Kidney capillary endothelial cell (primary cell): ENCODE measurements at regions not wholly inside any gene's neighbourhood (a gene's known extent, or its start where the extent isn't known, plus 50 kb on each side); places are given as distances from the start of the nearest gene placed in this dataset.
"Not testable (repeated sequence)": the region's sequence is repeated elsewhere in the genome, so short reads cannot be mapped to it uniquely, and the experiment has no call there.

Experiments
- DNase-seq: peaks from one replicate; pipeline ENCODE4 v3.0.0-alpha.2; 2018; ENCODE audit warnings: low spot score

DNA sequence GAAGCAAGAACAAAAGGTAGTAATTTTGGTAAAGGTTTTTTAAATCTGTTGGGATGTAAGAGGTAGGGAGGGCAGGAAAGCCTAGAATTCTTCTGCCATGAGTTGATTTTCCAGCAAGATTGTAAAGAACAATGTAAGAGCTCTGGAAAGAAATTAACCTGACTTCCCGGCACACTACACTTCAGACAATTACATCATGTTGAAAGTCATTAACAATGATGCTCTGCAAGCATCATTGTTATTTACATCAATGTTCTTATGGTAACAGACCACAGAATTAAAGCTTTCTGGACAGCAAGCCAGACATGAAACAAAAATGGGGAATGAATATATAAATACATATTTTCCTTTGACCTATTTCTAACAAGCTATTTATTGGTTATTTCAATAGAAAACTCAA, 342.2 kb downstream of the CEP170 start:
- not testable (repeated sequence) for DNase-seq

DNA sequence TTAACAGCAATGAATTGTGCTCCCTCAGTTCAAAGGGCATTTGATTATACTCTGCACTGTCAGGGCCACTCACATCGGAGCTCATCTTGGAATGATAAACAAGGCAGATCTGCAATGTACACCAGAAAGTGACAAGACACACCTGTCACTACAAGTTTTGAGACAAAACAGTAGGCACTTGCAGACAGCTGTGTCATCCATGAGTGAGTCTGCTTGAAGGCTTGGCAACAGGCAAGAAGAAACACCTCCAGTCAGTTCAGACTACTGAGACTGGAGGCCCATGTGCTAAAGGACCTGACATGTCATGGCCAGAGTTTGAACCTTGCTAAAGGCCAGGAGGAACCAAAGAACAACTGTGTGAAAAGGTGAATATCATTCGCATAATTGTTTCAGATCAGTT, 354.5 kb downstream of the CEP170 start:
- not testable (repeated sequence) for DNase-seq

DNA sequence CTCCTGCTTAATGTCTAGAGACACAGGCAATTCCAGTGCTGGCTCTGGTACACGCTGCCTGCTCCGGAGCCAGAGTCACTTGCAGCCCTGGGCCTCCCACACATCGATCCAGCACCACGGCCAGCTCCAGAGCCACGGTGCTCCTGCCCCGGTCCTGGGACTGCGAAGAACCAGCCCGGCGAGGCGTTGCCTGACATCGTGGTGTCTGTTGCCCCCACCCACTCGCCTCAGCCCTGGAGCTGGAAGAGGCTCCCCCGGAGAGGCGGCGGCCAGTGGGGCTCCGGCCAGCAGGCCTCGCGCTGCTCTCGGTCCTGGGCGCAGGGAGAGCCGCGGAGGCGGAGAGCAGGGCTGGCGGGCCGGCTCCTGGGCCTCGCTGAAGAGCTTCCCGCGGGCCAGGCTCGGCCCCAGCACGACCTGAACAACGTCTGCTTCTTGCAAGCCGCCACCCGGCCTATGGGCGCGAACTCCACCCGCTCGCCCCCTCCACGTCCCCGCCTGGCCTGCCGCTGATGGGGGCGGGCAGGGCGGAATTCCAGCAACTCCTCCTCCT, 364.8 kb downstream of the CEP170 start:
- DNase-seq = no peak

DNA sequence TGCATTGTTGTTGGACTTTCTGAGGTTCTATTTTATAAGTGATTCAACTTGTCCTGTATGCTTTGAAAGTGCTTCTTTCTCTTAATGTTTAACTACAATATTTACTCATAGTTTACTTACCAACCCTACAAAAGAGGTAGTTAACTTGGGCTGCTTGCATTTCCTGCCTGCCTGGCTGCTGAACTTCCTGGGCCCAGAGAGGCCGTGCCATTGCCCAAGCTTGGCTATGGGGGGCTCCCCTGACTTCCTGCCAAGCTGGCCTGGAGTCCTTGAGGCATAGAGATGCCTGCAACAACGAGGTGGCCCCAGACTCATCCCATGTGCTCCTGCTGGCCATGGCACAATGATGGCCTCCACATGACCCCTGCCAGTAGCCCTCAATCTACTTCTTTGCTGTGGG, 361.6 kb upstream of the PLD5 start:
- no peak for DNase-seq

DNA sequence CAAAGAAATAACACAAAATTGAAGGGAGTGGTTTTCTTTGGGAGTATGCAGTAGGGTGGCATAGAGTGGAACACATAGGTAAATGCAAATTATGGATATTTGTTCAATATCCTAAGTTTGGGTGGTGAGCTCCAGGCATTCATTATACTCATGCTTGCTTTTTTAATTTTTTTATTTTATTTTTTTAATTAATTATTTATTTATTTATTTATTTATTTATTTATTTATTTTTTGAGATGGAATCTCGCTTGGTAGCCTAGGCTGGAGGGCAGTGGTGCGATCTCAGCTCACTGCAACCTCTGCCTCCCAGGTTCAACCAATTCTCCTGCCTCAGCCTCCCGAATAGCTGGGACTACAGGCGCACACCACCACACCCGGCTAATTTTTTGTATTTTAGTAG, 355.5 kb upstream of the PLD5 start:
- not testable (repeated sequence) for DNase-seq

DNA sequence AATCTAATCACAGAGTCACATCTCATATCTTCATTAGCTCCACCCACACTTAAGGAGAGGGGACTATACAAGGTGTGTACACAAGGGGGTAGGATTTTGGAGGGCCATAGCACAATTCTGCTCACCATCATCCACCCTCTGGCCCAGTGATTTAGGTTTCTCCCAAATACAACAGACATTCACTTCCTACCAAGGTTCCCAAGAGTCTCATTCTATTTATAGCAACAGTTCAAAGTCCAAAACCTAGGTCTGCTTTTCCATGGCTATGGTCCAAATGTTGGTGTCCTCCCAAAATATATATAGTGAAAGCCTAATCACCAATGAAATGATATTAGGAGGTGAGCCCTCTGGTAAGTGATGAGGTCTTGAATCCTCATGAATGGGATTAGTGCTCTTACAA, 353.2 kb upstream of the PLD5 start:
- no peak for DNase-seq

DNA sequence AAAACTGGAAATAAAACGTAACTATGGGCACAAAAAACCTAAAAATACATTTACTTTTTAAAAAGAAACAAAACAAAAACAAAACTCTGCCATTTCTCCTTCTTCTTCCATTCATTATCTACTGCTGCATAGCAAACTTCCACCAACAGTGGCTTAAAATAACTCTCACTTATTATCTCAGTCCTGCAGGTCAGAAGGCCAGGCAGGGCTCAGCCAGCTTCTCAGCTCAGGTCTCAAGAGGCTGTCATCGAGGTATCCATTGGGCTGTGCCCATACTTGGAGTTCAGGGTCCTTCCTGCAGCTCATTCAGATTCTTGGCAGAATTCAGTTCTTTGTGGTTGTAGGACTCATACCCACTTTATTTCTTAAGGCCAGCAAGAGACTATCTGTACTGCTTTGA, 352.7 kb upstream of the PLD5 start:
- no peak for DNase-seq

DNA sequence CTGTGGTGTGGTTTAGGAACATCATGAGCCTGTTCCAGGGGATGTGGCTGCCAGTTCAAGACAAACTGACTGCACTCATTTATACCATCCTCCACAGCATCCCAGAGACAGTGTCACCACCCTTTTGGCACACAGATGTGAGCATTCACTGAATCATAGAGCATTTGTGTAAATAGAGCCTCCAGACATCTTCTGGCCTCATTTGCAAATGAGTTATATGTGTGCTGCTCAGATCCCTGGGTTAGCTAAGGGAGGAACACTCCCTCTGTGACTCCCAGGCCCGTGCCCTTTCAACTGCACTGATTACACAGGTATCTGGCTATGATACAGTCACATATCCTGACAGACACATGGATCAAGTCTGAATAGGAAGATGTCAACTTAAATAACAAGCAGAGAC, 351.5 kb upstream of the PLD5 start:
- no peak for DNase-seq

DNA sequence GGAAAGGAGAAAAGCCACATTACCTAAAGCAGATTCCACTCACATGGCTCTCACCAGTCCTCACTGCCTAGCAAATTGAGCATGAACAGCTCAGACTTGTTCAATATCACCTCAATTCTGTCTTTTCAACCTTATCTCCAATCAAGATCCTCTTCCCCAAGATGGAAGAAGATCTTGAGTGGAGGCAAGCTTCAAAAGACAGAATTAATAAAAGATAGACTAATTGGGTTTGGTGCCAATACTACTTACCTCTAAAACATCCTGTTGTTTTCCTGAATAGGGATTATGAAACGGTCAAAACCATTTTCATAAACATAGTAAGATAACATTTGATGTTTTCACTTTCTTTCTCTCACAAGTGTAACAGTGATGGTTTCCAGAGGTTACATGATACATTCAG, 349.2 kb upstream of the PLD5 start:
- no peak for DNase-seq

DNA sequence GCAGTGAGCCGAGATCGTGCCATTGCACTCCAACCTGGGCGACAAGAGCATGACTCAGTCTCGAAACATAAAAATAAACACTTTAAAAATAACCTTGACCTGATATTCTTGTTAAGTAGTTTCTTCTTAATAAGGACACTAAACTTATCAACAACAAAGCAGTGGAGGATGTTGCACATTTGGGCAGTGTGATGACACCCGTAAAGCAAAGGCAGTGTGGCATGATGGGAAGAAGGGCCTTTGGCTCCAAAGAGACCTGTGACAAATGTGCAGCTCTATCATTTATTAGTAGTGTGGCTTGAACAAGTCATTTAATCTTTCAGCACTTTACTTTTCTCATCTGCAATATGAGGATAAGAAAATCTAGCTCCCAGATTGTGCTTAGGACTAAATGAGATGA, 348.0 kb upstream of the PLD5 start:
- DNase-seq = no peak

DNA sequence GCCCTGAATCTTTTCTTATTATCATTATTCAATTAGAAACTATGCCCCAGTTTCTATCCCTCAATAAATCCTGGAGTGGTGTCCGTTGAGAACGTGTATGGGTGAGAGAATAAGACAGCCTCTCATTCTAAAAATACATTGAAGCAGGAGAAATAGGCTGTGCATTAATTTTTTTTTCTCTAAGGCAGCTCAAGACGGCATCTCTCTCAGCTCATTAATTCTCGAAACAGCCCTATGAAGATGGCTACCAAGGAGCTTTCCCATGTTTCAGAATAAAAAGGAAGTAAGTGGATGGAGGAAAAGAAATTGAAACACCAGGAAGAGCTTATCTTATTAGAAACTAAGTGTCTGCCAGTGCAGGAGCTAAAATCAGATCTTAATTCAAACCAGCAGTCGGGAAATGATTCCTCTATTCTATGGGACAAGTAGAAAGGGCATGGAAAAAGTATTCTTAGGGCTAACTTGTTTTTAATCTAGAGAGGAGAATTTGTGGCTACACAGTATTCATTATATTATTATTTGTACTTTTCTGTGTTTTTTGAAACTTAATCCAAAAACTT, 347.1 kb upstream of the PLD5 start:
- no peak for DNase-seq

DNA sequence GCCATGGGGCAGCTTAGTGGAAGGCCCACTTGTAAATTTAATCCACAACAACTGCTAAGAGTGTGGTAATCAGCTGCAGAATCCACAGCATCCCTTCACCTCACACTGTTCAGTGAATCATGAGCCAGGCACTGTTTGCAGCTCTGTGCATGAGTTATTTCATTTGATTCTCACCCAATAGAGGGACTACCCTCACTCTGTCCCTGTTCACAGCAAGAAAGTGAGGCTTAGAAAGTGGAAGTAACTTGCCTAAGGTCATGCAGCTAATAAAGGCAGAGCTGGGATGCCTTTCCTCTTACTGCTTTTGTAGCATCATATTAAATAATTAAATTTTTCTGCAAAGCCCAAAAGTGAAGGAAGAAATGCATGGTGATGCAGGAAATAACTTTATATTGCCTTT, 346.5 kb upstream of the PLD5 start:
- no peak for DNase-seq

DNA sequence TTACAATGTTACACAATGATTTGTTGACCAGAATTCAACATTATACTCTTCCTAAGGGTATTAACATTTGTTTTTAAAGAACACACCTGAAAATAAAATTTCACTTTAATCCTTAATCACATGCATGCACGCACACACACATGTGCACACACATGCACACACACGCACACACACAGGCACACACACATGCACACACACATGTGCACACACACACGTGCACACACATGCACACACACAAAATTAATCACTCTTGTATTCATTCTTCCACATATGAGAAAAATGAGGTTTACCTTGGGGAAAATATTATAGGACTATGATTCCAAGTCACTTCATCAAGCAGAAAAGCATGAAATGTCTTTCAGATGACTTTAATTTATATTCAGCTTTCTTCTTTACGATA, 331.8 kb upstream of the PLD5 start:
- DNase-seq = no peak

DNA sequence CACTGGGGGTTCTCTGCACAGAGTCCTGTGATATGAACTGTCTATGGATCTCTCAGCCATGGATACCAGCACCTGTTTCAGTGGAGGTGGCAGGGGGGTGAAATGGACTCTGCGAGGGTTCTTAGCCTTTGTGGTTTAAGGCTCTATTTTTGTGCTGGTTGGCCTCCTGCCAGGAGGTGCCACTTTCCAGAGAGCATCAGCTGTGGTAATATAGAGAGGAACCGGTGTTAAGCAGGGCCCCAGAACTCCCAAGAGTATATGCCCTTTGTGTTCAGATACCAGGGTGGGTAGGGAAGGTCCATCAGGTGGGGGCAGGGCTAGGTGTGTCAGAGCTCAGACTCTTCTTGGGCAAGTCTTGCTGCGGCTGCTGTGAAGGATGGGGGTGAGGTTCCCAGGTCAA, 330.0 kb upstream of the PLD5 start:
- no peak for DNase-seq

DNA sequence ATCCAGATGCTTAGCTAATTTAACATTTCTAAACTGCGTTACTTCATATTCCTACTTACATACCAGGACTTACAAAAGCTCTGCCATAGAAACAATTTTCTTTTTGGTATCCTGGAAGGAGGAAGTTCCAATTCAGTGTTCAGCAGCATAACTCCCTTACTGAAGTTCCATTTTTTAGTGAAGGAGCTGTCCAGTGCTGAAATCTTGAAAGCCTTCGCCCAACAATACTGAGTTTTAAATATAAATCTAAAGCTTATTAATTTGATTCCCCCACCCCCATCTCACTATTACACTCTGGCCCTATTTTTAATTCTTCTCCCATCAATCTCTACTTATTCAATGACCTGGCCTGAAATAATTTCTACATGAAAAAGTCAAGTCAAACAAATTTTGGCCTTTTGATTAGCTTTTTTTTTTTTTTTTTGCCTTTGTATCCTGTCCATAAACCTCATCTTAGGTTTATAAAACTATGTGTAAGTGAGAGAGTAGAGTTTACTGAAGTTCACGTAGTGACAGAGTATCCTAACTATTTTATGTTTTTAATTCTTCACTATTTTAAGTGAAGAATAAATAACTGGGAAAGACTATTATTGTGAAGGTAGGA, 323.0 kb upstream of the PLD5 start:
- DNase-seq = peak; percentile 0

DNA sequence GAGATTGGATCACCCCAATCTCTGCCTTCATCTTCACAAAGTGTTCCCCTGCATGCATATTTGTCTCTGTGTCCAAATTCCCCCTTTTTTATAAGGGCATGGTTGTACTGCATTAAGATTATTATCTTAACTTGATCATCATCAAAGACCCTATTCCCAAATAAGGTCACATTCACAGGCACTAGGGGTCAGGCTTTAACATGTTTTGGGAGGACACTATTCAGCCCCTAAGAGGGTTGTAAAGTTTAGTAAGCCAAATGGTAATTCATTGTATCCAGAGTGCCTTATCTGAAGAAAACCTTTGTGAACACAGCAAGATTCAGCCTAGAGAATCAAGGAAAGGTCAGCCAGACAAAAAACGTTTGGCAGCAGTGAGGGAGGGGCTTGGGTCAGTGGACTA, 317.6 kb upstream of the PLD5 start:
- DNase-seq = no peak

DNA sequence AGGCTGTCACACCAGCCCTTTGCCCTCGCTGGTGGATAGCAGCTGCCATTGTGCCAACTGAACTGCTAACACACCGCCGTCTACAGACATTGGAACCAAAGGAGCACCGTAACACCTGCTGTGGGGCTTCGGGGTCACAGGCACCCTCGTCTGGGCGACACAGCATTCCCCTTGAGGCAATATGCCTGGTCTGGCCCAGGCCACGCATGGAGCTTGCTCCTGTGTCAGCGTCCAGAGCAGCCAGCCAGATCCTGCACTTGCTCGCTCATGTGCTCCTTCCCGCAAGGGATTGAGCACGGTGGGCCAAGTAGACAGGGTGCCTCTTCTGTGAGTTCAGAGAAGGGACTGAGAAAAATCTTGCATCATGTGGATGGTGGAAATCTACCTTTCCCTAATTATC, 314.6 kb upstream of the PLD5 start:
- DNase-seq = no peak

DNA sequence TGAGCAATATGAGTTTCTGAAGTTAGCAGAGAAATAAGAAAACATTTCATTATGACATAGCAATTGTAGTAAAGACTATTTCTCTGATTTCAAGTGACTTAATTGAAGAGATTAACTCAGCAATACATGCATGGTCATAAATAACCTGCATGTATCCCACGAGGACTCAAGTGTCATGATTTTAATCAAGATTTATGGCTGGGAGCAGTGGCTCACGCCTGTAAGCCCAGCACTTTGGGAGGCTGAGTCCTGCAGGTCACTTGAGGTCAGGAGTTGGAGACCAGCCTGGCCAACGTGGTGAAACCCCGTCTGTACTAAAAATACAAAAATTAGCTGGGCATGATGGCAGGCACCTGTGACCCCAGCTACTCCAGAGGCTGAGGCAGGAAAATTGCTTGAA, 311.9 kb upstream of the PLD5 start:
- no peak for DNase-seq

DNA sequence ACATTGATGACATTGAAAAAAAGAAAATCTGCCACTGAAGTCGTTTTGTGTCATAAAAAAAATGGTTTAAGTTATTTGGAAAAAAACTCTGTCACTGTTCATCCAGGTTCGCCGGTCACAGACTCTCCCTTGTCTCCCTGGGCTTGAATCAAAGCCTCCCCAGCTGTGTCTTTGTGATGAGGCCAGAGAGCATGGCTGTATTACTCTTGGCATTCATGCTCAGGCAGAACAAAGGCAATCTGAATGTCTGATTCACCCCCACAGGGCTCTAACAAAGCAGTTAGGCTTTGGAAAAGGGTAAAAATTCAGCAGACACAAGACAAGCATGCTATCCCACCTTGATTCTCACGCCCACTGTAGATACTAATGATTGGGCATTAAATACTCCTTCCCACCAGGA, 304.3 kb upstream of the PLD5 start:
- no peak for DNase-seq

DNA sequence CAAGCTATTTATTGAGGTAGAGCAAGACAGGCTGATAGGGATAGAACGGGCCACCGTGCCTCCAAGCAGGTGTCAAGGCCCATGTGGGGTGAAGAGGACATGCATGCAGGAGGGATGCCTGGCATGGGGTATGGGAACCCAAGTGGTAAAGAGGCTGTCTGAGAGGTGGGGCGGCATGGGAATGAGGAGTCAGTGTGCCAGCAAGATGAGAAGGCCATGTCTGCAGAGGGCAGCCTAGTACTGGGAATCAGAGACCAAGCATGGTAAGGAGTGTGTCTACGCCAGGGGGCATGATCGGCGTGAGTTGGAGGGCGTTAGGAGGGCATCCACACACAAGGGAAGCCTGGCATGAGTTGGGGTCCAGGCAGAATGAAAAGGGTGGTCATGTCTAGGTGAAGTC, 303.7 kb upstream of the PLD5 start:
- DNase-seq = no peak

DNA sequence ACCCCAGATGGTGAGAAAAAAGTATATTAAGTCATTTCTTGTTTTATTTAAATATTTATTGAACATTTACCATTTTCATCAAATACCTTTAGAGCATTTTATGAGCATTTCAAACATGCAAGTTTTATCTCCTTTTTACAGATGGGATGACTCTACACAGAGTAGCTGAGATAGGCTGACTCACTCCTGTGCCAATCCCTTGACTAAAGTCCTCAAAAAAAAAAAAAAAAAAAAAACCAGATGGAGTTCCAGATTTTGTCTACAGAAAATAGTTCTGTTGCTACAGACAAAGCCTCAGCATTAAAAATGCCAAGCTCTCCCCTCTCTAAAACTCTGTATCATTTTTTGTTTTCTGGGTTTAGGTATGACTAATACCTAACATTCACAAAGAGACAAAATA, 303.0 kb upstream of the PLD5 start:
- DNase-seq = no peak

DNA sequence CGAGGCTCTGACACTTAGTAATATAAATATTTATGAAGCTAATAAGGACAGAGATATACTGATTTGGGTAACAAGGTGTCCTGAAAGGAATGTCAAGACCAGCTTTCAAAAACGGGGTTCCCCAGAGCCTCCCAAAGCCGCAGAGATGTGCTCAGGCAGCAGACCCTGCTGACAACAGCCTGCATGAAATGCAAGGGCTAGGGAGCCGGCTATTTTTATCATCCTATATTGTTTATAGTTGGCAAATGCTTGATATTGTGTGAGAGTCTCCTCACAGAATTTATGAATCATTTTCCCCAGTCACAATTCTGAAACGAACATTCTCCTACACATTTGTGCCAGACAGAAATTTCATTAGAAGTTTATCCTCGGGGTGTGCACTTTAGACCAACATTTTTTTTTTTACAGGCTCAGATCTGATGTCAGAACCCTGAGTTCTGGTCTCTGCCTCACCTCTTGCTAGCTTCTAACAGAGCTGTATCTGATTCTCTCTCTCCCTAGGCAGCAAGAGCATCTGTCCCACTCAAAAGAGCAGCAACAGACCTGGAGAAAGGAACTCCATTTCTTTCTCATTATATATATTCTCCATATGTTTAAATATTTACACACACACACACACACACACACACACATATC, 302.3 kb upstream of the PLD5 start:
- DNase-seq = no peak

DNA sequence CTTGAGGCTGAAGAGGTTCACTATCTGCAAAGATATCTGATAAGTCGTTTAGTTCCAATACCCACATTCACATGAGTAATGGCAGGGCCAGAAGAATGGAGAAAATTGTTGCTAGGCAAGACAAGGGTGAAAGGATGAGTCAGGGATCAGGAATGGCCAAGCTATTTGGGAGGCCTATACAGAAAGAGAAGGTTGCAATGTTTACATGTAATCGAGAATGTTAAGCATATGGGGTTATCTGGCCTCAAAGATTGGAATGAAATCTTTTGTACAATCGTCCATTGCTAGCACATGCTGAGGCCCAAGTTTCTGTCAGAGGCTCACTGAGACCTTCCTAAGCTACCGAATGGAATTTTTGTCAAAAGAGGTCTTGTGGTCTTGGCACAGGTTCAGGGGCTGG, 299.9 kb upstream of the PLD5 start:
- no peak for DNase-seq
